ENCODE measurements at regions not wholly inside any gene's neighbourhood (a gene's known extent, or its start where the extent isn't known, plus 50 kb on each side); places are given as distances from the start of the nearest gene placed in this dataset.

GRCh38 chr15:47609693-47610092, 107.6 kb upstream of the SEMA6D start:
- no peak for DNase-seq

DNA sequence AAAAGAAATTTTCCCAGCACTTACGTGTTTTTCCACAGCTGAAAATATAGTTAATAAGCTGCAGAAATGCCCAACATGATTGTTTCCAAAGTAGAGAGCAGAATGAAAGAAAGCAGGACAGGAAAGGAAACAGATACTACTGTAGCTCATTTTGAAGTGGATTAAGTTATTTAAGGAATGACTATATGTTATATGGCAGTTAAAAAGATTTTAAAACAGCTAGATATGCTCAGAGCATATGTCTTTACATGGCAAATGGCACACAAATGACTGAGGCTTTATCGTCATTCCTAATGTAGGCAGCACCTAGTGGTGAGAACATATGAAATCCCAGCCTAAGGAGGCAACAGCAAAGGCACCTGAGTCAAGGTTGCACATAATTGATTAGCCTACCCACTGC, 106.6 kb upstream of the SEMA6D start:
- DNase-seq: no peak

GRCh38 chr15:47614360-47615011, 102.8 kb upstream of the SEMA6D start:
- no peak for DNase-seq

DNA sequence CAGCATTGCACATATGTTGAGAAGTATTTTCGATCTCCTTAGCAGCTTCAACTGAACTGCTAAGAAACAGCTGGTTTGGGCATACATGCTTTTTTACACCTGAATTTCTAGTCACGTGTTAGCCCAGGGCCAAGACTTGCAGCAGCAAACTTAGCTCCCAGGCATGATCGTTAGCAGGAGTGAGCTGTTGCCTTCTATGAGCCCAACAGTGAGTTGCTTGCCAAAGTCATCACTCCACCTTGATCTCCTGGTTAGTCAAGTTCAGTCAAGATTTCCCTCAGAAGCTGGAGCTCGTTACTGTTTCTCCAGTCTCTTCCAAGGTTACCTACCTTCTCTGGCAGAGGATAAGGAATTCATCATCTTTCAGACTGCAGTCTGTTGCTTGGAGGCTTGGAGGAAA, 100.4 kb upstream of the SEMA6D start:
- DNase-seq: no peak

DNA sequence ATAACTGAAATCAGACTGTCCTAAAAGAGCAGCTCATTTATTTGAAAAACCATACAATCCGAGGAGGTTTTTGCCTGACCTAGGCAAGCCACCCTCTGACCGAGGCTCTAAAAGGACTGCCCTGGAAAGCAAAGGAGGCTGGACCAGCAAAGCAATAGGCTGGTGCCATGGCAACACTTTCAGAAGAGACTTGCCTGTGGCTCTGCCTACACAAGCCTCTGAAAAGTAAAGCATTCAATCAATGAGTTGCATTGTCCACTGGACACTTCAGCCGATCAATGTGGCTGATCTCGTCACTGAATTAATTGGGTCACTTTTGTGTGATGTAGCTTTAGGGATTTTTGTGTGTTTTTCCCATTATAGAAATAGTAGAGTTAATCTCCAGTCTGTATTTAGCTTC, 99.1 kb upstream of the SEMA6D start:
- DNase-seq: peak; percentile 50

DNA sequence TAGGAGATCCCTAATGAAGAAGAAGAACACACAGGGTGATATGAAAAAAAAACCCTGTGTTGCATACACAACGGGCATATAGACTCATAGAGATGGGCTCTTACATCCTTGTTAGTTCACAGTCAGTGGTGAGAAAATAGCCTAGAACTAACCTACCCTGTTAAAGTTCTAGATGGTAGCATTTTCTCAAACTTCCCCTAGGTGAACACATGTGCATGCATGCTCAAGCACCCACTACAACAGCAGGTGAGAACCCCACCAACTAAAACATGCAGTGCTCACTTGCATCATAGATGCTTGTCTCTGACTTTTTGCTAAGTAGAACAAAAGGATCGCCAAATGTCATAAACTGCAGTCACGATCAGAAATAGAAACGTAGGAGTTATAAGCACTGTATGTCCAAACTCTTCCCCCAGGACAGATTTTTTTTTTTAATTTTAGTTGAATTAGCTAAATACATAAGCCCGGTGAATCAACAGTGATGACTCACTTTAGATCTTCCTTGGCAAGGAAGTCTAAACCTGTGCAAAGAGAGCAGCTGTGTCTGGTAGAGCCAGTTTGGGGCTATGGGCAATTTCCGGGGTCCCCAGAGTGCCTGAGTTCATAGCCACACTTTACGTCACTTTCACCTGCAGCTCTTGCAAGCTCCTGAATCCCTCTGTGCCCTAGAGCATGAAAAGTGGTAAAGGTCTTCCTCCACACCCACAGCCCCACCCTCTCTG, 96.2 kb upstream of the SEMA6D start:
- no peak for DNase-seq

DNA sequence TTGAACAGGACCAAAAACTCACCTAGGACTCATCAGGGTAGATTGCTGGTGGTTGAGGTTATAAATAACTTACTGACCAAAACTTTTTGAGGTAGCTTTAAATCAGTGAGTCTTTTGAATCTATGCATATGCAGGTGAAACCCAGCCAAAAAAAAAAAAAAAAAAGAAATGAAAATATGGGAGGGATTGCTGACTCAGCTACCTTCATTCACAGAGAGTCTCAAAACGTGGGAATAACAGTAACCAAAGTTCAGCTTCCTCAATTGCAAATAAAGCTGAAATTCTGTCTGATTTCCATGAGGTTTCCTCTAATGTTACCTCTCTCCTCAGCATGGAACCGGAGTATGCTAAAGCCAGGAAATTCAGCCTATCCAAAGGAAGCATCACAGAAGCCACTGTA, 95.2 kb upstream of the SEMA6D start:
- no peak for DNase-seq

DNA sequence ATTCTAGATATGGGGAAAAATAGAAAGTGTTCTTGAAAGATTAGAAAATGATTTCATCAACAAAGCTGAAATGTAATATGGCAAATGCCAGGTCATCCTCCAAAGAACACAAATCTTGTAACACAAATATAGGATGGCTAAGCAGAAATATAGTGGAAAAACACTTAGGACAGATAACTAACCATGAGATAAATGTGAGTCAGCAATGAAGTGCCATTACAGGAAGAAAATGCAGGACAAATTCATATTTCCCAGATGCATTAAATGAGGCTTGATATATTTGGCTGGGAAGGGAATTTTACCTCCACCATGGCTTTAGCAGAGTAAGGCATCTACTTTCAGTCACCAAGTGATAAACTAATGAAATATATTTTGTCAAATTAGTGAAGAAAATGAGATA, 92.8 kb upstream of the SEMA6D start:
- DNase-seq: no peak

DNA sequence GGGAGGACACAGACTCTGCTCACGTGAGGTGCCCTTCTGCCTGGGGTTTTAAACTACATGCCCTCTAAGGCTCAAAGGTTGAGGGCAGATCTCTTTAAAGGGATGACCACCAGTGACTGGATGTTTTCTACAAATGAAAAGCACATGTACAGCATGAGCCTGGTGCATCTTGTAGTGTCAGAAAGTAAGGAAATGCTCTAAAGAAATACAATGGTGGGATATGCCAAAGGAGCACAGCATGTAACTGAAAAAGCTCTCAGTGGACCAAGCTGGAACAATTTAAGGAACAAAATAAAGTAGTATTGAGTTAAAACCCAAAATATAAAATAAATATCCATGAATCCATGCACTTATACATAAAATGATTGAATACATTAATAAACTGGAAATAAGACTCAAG, 78.3 kb upstream of the SEMA6D start:
- DNase-seq: no peak

DNA sequence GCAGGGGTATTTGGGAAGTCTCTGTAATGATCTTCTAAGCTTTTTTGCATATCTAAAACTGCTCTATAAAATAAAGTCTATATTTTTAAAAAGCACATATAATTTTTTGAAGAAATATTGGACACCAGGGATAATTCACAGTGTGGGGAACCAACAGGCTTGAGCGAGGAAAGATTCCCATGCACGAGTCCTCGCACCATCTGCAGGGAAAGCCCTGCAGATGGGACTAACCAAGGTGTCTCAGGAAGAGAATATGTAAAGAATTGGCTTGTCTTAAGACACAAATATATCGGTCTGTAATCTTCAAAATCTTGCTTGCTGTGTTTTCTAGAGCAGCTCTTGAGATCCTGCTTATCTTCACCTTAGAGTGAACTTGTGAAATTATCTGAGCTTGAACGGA, 77.2 kb upstream of the SEMA6D start:
- DNase-seq: no peak

DNA sequence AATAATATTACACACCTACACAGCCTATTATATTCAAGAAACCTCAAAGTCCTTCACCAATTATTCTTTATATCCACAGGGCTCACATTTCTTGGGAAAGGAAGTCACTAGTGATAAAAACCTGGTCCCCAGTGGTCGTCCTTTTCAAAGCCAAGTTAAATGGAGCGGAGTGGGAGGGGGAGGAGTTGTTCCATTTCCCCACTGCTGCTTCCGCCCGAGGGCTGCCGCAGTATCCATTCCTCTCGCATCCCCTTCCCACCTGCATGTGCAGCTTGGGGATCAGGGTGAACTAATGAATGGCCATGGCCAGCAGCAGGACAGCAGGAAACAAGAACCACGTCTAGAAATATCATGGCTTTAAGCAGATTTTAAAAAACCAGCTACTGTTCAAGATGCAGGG, 76.4 kb upstream of the SEMA6D start:
- peak; percentile 44 for DNase-seq

DNA sequence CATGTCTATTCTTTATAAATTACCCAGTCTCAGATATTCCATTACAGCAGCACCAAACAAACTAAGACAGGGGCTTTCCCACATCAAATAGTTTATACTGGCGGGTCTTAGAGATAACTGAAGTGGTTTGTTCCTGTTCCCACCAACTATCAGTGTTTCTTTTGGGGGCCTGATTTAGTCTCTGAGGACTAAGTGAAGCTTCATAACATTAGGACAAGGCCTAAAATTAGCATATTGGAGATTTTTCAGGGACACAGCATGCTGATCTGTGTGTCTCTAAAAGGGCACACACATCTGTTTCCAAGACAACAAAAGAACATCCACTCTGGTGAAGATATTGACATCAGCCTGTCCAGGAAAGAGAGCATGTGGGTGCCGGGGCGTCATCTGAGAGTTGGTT, 72.6 kb upstream of the SEMA6D start:
- no peak for DNase-seq

DNA sequence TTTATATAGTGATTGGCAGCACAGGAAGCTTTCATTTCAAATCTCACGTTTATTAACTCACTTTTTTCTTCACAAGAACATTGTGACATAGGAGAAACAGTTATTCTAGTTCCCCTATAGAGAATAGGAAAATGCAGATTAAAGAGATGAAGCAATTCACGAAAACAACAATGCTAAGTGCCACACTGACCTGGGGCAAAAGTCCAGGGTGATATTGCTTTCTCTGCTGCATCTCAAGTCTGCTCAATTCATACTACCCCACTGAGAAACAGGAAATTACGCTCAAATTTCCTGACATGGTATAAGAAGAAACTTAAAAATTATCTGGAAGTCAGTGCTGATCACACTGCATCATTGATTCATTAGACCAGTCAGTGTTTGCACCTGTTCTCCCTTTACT, 66.7 kb upstream of the SEMA6D start:
- DNase-seq: no peak

- no peak for DNase-seq
Measured at GRCh38 chr15:47652328-47652727, 65.0 kb upstream of the SEMA6D start.

- DNase-seq: no peak
Measured at GRCh38 chr15:47652844-47653243, 64.5 kb upstream of the SEMA6D start.

- DNase-seq: no peak
Measured at GRCh38 chr15:47661661-47662180, 55.6 kb upstream of the SEMA6D start.

- no peak for DNase-seq
Measured at GRCh38 chr15:47663101-47663500, 54.2 kb upstream of the SEMA6D start.
